ENCODE measurements at regions not wholly inside any gene's neighbourhood (a gene's known extent, or its start where the extent isn't known, plus 50 kb on each side); places are given as distances from the start of the nearest gene placed in this dataset.

- no peak for TF ChIP-seq POLR2A (IDR thresholded peaks at IDR 0.05; ENCODE audit: low read length)
- TF ChIP-seq GATA1 (IDR thresholded peaks at IDR 0.05; ENCODE audit: low read depth, low read length) = no peak
Observed at GRCh38 chr3:182737825-182738224, 55.5 kb upstream of the ATP11B start.
